ENCODE measurements at regions not wholly inside any gene's neighbourhood (a gene's known extent, or its start where the extent isn't known, plus 50 kb on each side); places are given as distances from the start of the nearest gene placed in this dataset.
"Not testable (repeated sequence)": the region's sequence is repeated elsewhere in the genome, so short reads cannot be mapped to it uniquely, and the experiment has no call there.

DNA sequence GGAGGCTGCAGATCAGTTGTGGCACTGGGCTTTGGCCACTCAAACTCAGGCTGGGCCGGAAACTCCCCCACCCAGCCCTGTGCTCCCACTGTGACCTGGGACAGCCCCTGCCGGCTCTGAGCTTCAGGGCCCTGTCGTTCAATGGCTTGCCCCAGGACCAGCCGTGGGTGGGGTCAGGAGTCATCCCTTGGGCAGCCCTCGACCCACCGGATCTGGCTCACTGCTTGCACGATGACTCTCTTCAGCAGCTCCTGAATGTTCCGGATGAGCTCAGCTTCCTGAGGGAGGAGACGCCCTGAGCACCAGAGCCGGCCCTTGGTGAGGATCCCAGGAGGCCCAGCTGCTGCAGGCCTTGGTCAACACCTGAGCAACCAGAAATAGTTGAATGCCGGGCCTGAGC lies 1544.2 kb upstream of the USP9Y start:
- DNase-seq: not testable (repeated sequence)

DNA sequence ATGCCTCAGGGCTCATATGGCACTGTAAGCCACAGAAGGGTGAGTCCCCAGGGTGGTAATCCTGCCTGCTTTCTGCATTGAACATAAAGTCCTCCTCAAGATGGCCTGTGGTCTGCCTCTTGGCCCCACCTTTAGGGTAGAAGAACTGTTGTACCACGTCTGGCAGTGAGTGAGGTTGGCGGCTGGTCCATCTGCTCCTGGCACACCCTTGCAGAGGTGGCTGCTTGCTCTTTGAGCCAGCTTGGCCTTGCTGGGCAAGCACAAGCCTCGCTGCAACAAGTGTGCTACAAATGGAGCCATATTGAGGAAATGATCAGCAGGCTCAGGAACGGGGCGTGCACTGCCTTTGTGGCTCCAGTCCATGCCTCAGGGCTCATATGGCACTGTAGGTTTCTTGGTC lies 1524.0 kb upstream of the USP9Y start:
- DNase-seq: not testable (repeated sequence)

DNA sequence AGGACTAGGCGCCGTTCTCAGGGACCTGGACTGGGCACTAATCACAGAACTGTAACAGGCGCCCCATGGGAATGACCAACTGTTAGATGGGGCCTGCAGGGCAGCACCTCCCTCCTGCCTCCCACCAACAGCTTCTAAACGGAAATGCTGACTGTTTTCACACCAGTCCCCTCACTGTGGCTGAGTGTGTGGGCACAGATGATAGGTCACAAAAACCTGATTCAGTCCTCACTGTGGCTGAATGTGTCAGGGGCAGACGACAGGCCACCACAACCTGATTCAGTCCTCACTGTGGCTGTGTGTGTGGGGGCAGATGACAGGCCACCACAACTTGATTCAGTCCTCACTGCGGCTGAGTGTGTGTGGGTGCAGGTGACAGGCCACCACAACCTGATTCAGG lies 1499.9 kb upstream of the USP9Y start:
- DNase-seq: not testable (repeated sequence)

DNA sequence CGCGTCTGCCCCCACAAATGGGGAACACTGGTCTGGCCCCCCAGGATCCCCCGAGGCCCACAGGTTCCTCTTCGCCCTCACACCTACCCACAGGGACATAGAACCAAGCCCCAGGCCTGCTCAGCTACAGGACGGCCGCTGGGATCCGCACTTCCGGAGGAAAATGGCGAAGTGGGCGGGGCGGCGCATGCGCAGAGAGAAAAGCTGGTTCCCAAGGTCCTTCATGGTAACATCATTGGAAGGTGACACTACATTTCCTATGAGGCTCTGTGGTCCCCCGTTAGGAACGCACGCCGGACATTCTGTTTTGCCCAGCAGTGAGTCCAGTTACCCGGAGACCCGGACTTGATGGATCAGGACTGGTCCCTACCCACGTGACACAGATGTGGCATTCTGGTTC lies 1486.2 kb upstream of the USP9Y start:
- DNase-seq: not testable (repeated sequence)

Data from activated CD4-positive, alpha-beta T cell treated with anti-CD3 and anti-CD28 coated beads, Interleukin-2, amount 50 U/mL, for 16 hours (primary cell).